RWPE1 (cell line): ENCODE measurements at regions not wholly inside any gene's neighbourhood (a gene's known extent, or its start where the extent isn't known, plus 50 kb on each side); places are given as distances from the start of the nearest gene placed in this dataset.
A peak's percentile ranks its signal among the peaks of the same experiment; 100 is the strongest.

Experiments
- CTCF ChIA-PET: fragments of 350-600 bp; sonication (Branson Sonifier 250); formaldehyde crosslinking; extraction: SDS; loops from one replicate; lab custom pipeline; 2021; lab: Yijun Ruan, JAX
- POLR2A ChIA-PET: fragments of 400-600 bp; formaldehyde crosslinking; extraction: SDS; loops from one replicate; lab custom pipeline; 2020; ENCODE audit warnings: antibody characterized with exemption; ENCODE audit not compliant: low non-redundant PET; lab: Yijun Ruan, JAX
- DNase-seq: peaks from one replicate; pipeline ENCODE4 v3.0.0; 2012; ENCODE audit warnings: low spot score
- H3K27ac ChIP-seq: fragments of 450-650 bp; 2 replicates; pipeline ENCODE4 v1.5.1; 2017
- TF ChIP-seq, protein P1 (sequence below): fragments of 450-650 bp; conservative IDR thresholded peaks from 2 replicates; pipeline ENCODE4 v1.5.1; 2017; ENCODE audit warnings: low read depth, mild to moderate bottlenecking

DNA sequence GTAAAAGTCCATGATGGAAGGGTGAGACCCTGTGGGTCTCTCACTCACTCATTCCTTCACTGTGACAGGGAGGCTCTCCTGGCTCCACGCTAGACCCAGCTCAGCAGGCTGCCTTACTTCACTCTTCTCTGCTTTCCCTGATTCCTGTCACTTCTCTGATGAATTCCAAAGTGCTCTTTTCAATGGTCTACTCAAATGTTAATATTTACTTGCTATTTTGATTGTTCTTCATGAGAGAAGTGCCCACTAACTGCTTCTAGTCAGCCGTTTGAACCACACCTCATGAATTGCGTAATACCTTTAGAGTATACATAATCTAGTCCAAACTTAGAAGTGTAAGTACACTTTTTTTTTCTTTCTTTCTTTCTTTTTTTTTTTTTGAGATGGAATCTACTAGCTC is 1350.2 kb upstream of the RAG2 start:
- no peak for DNase-seq
- ChIA-PET CTCF (interaction anchor here (0.6 kb wide), 1 partner anchor 271 kb away, joined by 3 read pairs; no protein-coding TSS in a partner anchor), POLR2A (no interaction called here)
- H3K27ac ChIP-seq, result no peak overlapping the region
- TF ChIP-seq, protein P1, sequence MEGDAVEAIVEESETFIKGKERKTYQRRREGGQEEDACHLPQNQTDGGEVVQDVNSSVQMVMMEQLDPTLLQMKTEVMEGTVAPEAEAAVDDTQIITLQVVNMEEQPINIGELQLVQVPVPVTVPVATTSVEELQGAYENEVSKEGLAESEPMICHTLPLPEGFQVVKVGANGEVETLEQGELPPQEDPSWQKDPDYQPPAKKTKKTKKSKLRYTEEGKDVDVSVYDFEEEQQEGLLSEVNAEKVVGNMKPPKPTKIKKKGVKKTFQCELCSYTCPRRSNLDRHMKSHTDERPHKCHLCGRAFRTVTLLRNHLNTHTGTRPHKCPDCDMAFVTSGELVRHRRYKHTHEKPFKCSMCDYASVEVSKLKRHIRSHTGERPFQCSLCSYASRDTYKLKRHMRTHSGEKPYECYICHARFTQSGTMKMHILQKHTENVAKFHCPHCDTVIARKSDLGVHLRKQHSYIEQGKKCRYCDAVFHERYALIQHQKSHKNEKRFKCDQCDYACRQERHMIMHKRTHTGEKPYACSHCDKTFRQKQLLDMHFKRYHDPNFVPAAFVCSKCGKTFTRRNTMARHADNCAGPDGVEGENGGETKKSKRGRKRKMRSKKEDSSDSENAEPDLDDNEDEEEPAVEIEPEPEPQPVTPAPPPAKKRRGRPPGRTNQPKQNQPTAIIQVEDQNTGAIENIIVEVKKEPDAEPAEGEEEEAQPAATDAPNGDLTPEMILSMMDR, result no peak

DNA sequence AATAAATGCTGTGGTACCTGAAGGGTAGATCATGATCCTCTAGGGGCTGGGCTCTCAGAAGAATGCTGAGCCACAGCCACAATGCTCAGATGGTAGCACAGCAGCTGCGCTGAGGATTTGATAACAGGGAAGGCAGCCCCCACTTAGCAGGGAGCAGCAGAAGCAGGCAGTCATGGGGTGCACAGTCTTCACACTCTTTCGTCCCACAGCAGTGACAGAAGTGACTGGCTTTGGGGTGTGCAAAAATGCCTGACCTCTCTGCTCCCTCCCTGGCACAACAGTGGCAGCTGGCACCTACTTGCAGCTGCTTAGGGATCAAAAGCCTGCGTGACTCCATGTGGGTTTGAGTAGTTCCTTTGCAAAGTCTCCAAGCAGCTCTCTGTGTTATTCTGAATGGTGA is 1349.8 kb upstream of the RAG2 start:
- CTCF ChIA-PET, result no interaction called here
- POLR2A ChIA-PET, result no interaction called here
- TF ChIP-seq, protein P1, result no peak

DNA sequence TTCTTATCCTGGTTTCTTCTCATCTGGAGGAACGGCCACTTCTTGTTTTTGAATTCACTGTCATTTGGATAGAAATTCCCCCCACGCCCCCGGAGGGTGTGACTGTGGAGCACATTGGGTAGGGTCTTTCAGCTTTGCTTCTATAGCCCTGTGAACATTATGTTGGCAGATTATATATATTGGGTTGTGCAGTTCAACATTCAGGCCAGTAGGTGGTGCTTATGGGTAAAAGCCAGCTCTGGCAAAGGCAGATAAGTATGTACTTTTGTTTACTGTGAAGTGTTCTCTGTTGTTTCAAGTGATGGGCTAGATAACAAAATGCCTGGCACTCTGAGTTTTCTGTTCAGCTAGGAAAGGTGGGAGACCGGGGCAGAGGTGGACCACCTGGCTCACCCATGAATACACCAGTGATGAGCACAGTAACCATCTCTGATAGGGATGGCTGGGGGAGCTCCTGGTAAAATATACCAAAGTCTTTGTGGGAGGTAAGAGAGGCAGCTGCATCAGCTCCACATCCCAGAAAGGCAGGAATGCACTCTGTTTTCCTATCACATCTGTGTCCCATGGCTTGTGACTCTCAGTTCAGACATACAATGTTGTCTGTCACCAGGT is 1348.2 kb upstream of the RAG2 start:
- no peak overlapping the region for H3K27ac ChIP-seq
- TF ChIP-seq, protein P1, result peak; percentile 35
- DNase-seq, result no peak
- ChIA-PET CTCF (interaction anchor here (0.7 to 2.1 kb wide), 2 partner anchors 387 to 845 kb away, joined by 4 to 8 read pairs; no protein-coding TSS in a partner anchor), POLR2A (no interaction called here)

More for the DNA sequence above, 1349.8 kb upstream of the RAG2 start:
- H3K27ac ChIP-seq, result no peak overlapping the region
- DNase-seq, result no peak

DNA sequence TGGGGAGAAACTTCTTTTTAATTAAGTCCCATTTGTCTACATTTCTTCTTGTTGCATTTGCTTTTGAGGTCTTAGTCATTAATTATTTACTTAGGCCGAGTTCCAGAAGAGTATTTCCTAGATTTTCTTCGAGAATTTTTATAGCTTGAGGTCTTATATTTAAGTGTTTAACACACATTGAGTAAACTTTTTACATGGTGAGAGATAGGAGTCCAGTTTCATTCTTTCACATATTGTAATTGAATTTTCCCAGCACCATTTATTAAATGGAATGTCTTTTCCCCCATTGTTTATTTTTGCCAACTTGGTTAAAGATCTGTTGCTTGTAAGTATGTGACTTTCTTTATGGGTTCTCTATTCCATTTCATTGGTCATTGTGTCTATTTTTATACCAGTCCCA is 1344.0 kb upstream of the RAG2 start:
- DNase-seq, result no peak
- TF ChIP-seq, protein P1, result no peak
- ChIA-PET CTCF (interaction anchor here (0.6 kb wide), 1 partner anchor 518 kb away, joined by 4 read pairs; no protein-coding TSS in a partner anchor), POLR2A (no interaction called here)
- H3K27ac ChIP-seq, result no peak overlapping the region

DNA sequence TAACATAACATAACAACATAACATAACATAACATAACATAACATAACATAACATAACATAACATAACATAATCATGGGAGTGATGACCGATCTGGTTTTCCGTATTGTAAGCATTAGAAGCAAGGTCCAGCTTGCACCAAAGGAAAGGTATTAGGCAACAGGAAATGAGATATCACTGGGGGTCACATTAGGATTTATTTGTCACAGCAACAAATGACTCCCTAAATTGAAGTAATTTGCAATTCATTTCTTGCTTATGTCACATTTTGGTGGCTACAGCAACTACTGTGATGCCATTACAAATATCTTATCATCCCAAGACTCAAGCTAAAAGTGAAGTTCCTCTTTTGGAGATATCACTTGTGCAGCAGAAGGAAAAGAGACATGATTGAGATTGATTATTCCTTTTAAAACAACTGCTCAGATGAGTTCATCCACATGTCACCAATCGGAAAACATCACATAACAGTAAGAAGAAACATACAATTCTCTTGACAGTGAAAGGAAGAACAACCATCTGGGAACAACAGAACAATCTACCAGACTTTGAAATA is 1331.1 kb upstream of the RAG2 start:
- ChIA-PET CTCF (no interaction called here), POLR2A (no interaction called here)
- no peak for DNase-seq
- no peak overlapping the region for H3K27ac ChIP-seq
- TF ChIP-seq, protein P1, result no peak

DNA sequence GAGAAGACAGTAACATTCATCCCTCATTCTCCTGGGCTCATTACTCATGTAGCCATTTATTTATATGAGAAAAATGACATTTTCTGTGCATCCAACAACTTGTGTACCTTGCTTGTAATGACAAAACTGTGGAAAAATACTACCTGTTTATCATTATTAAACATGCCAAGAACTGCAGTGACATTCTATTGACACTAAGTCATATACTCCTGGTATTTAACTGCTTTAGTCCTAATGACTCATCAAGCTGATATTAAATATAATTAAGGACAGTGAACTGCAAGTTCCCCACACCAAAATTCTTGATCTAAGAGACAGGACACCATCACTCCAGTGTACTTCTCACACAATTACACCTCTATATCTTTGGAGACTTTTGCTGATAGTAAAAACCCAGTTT is 1328.7 kb upstream of the RAG2 start:
- no peak for DNase-seq
- TF ChIP-seq, protein P1, result no peak
- ChIA-PET POLR2A (no interaction called here), CTCF (interaction anchor here (0.7 kb wide), 1 partner anchor 19 kb away, joined by 5 read pairs; no protein-coding TSS in a partner anchor)
- H3K27ac ChIP-seq, result no peak overlapping the region
